K562 (cell line): ENCODE measurements at regions not wholly inside any gene's neighbourhood (a gene's known extent, or its start where the extent isn't known, plus 50 kb on each side); places are given as distances from the start of the nearest gene placed in this dataset.

Source experiments
- ATAC-seq: fragments of 200-7000 bp; cut with Tn5 transposase; 3 replicates; pipeline ENCODE4 v1.9.1; 2020; ENCODE audit warnings: moderate library complexity
- BruUV-seq: library from RNA; stranded (reverse); fragments of 400-500 nt; replicated peaks from 2 replicates; lab custom pipeline; 2021; lab: Mats Ljungman, UMichigan
- CTCF ChIA-PET: fragments of 300-600 bp; formaldehyde crosslinking; extraction: SDS; loops from one replicate; lab custom pipeline; 2021; ENCODE audit warnings: low intra/inter-chr PET ratio; lab: Yijun Ruan, JAX
- POLR2A ChIA-PET: fragments of 300-600, 350-650 bp; sonication (Branson Sonifier 250); formaldehyde crosslinking; extraction: SDS; loops from one replicate; lab custom pipeline; 2021; ENCODE audit warnings: antibody characterized with exemption, inconsistent platforms; lab: Yijun Ruan, JAX
- DNase-seq, 4 experiments: peaks; one replicate each; pipeline versions ENCODE4 v3.0.0 to v3.0.0-alpha.2; 2011 to 2018; ENCODE audit warnings: low spot score in 3 of 4, mixed read lengths in 3 of 4; ENCODE audit errors: extremely low read depth in 1 of 4
- FAIRE-seq: peaks from 2 replicates; lab custom pipeline; 2011; peaks lifted over from hg19 to GRCh38; lab: Jason Lieb, UNC
- H2AFZ ChIP-seq: 2 replicates; pipeline ENCODE4 v1.6.0; 2011; ENCODE audit warnings: low read depth, low read length, control low read depth, inconsistent platforms
- H3K27ac ChIP-seq: fragments of 200-600 bp; 3 replicates; pipeline ENCODE4 v1.8.0; 2011; ENCODE audit warnings: low read depth, mild to moderate bottlenecking, control low read depth, inconsistent platforms, low read length, moderate library complexity, mixed read lengths; ENCODE audit errors: extremely low read depth
- H3K27me3 ChIP-seq, 2 experiments: fragments of 300-600 bp in 1 of 2; 2 replicates in 1 of 2; 3 replicates in 1 of 2; pipeline versions ENCODE4 v1.6.0 to v1.8.0; 2011; ENCODE audit warnings: inconsistent platforms in 2 of 2, low read length in 2 of 2, mild to moderate bottlenecking in 1 of 2, mixed read lengths in 1 of 2, moderate library complexity in 1 of 2; ENCODE audit not compliant: control insufficient read depth in 2 of 2, insufficient read depth in 2 of 2
- H3K36me3 ChIP-seq: fragments of 300-600 bp; 3 replicates; pipeline ENCODE4 v1.8.0; 2011; ENCODE audit warnings: mild to moderate bottlenecking, low read length, inconsistent platforms; ENCODE audit not compliant: control insufficient read depth, insufficient read depth
- H3K4me1 ChIP-seq, 2 experiments: fragments of 200-600 bp in 1 of 2; replicated peaks in 1 of 2; 2 replicates in 1 of 2; 3 replicates in 1 of 2; pipeline versions ENCODE4 v1.5.1 to v1.8.0; 2011; ENCODE audit warnings: inconsistent platforms in 2 of 2, low read length in 2 of 2, mild to moderate bottlenecking in 1 of 2, mixed read lengths in 1 of 2, moderate library complexity in 1 of 2; ENCODE audit not compliant: control insufficient read depth in 2 of 2, insufficient read depth in 2 of 2
- H3K4me2 ChIP-seq: 2 replicates; pipeline ENCODE4 v1.6.1; 2011; ENCODE audit warnings: low read length, control low read depth, inconsistent platforms, mixed read lengths; ENCODE audit not compliant: insufficient read depth
- H3K4me3 ChIP-seq: fragments of 200-600 bp; sonication (generic), shearing (Covaris generic); 2 replicates; pipeline ENCODE4 v1.5.1; 2016; ENCODE audit warnings: control low read depth, inconsistent platforms
- H3K79me2 ChIP-seq: fragments of 200-600 bp; 3 replicates; pipeline ENCODE4 v1.8.0; 2011; ENCODE audit warnings: low read length, inconsistent platforms; ENCODE audit not compliant: control insufficient read depth, insufficient read depth
- H3K9ac ChIP-seq, 2 experiments: 2 replicates each; pipeline versions ENCODE4 v1.6.0 to v1.6.1; 2011; ENCODE audit warnings: low read depth in 2 of 2, low read length in 2 of 2, control low read depth in 1 of 2, inconsistent platforms in 1 of 2, mild to moderate bottlenecking in 1 of 2, mixed read lengths in 1 of 2; ENCODE audit not compliant: insufficient read depth in 1 of 2
- H3K9me1 ChIP-seq: one replicate; pipeline ENCODE4 v1.6.0; 2011; ENCODE audit warnings: inconsistent platforms, mild to moderate bottlenecking, low read length, moderate library complexity; ENCODE audit not compliant: control insufficient read depth, insufficient read depth
- H3K9me3 ChIP-seq: replicated peaks from 2 replicates; pipeline ENCODE4 v1.5.1; 2011; ENCODE audit warnings: low read depth, low read length, inconsistent platforms; ENCODE audit not compliant: control insufficient read depth, insufficient read depth
- H4K20me1 ChIP-seq: replicated peaks from 2 replicates; pipeline ENCODE4 v1.6.1; 2011; ENCODE audit warnings: low read length, inconsistent platforms, mixed read lengths; ENCODE audit not compliant: control insufficient read depth, insufficient read depth
- CHD2 ChIP-seq: IDR thresholded peaks from 2 replicates; pipeline ENCODE4 v1.6.1; 2011; ENCODE audit warnings: low read depth, low read length
- ILK ChIP-seq: fragments of 450-650 bp; IDR thresholded peaks from 2 replicates; pipeline ENCODE4 v1.6.1; 2016; ENCODE audit warnings: missing genetic modification characterization, low read depth, mild to moderate bottlenecking, missing compliant biosample characterization, moderate library complexity, borderline replicate concordance
- JUND ChIP-seq, 2 experiments: IDR thresholded peaks; 2 replicates in 1 of 2; 3 replicates in 1 of 2; pipeline ENCODE4 v1.6.1; 2011; ENCODE audit warnings: borderline replicate concordance in 2 of 2, low read depth in 2 of 2, low read length in 2 of 2, improper control_type of control experiment in 1 of 2, missing biosample characterization in 1 of 2, missing genetic modification characterization in 1 of 2, missing genetic modification reagents in 1 of 2
- RBM25 ChIP-seq: fragments of 200-400 bp; formaldehyde crosslinking; IDR thresholded peaks from 2 replicates; pipeline ENCODE4 v1.6.1; 2018; ENCODE audit warnings: low read length, low read depth, moderate library complexity; ENCODE audit not compliant: severe bottlenecking
- RREB1 ChIP-seq: fragments of 250-450 bp; sonication (Bioruptor Pico); IDR thresholded peaks from 2 replicates; pipeline ENCODE4 v1.4.0; 2020
- TEAD4 ChIP-seq, 2 experiments: sonication (generic) in 1 of 2; formaldehyde crosslinking in 1 of 2; IDR thresholded peaks; 2 replicates each; pipeline versions ENCODE4 v1.6.1 to v1.8.0; 2012 to 2022; ENCODE audit warnings: borderline replicate concordance in 1 of 2, inconsistent platforms in 1 of 2, low read length in 1 of 2, mild to moderate bottlenecking in 1 of 2, missing genetic modification reagents in 1 of 2
- ZNF146 ChIP-seq: IDR thresholded peaks from one replicate; pipeline ENCODE4 v1.6.1; 2018; ENCODE audit warnings: missing compliant biosample characterization; ENCODE audit not compliant: unreplicated experiment
- ZNF282 ChIP-seq: sonication (generic); formaldehyde crosslinking; IDR thresholded peaks from 2 replicates; pipeline ENCODE4 v1.8.1; 2023; ENCODE audit warnings: missing genetic modification reagents
- WGBS: fragments of 100-300 bp; shearing (Covaris generic); methylation state at CpG from one replicate; pipeline ENCODE4 v1.1.6; 2016; ENCODE audit warnings: low coverage, mixed read lengths; ENCODE audit not compliant: insufficient coverage; ENCODE audit errors: missing lambda C conversion rate; 5-methylcytosine and 5-hydroxymethylcytosine counted together
- in situ Hi-C: fragments of 300-500 bp; cut with MboI; formaldehyde crosslinking; loops from 4 replicates; pipeline ENCODE4 v1.15.0; 2018; ENCODE audit warnings: inconsistent platforms, mixed read lengths
- intact Hi-C: fragments of 100-400 bp; cut with micrococcal nuclease; formaldehyde crosslinking; loops from 2 replicates; pipeline ENCODE4 v1.14.2; 2022
- TF ChIP-seq, protein P1 (sequence below): sonication (generic); formaldehyde crosslinking; IDR thresholded peaks from 2 replicates; pipeline ENCODE4 v1.5.0; 2020; ENCODE audit warnings: missing genetic modification reagents
- TF ChIP-seq, protein P2 (sequence below), 2 experiments: fragments of 450-650 bp; IDR thresholded peaks; 2 replicates each; pipeline ENCODE4 v1.6.1; 2016

DNA sequence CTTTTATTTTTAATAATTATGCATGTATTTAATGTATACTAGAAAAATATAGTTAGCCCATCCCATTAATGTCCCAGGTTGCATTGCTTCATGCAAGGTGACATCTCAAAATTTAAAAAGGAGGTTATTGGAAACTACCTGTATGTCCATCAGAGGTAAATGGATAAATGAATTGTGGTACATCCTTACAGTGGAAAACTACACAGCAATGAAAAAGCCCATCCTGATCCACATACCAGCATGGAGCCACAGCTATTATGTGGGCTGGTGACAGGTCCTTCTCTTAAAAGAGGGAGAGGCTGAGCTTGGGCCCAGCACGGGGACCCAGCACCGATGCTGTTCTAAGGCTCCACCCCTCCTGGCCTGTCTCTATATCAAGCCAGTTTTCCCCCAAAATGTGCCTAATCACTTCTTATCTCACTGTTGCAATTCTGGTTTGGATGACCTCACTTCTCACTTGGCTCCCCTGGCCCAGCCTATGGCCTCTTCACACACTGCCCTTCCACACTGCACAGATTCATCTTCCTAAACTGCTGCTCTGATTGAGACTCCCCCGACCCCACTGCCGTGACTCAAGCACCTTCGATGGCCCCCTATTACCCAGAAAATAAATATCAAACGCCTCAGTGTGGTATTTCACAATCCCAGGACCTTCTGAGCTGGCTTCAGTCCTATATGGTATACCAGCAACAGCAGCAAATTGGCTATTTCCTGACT is 97.1 kb upstream of the NCOR2 start (continued):
- TF ChIP-seq RBM25 = peak; percentile 57
- peak; percentile 90 for TF ChIP-seq ZNF146 (CRISPR knock-in tag)
- TF ChIP-seq JUND (IDR thresholded peaks at IDR 0.05; ENCODE audit: borderline replicate concordance, low read depth, low read length) = peak; percentile 16; the same call in 1 of the 2 replicates
- TF ChIP-seq JUND (tag; IDR thresholded peaks at IDR 0.05; ENCODE audit: borderline replicate concordance, low read depth, low read length) = peak; percentile 52; the same call in 2 of the 3 replicates

GRCh38 chr12:124663771-124664366 is 96.5 kb upstream of the NCOR2 start:
- H3K4me3 ChIP-seq = no peak overlapping the region
- FAIRE-seq = no peak
- WGBS = 27% methylated on average over 18 of the region's 19 CpGs
- no peak for DNase-seq
- H3K9ac ChIP-seq = no peak overlapping the region
- H4K20me1 ChIP-seq = no peaks in the 10 kb centered on the region; the same call in 1 of the 2 replicates
- intact Hi-C loops (no loop called here), in situ Hi-C loops (no loop called here)
- no peaks in the 10 kb centered on the region for H3K9me1 ChIP-seq
- BruUV-seq = no TSS peak
- peaks cover 3% of the 10 kb centered on the region; the same call in 1 of the 2 replicates for H3K9me3 ChIP-seq
- ATAC-seq = no peak
- no peaks in the 10 kb centered on the region for H3K79me2 ChIP-seq
- H3K36me3 ChIP-seq = no peaks in the 10 kb centered on the region
- H3K27ac ChIP-seq = no peak overlapping the region
- no peak overlapping the region for H3K4me2 ChIP-seq
- ChIA-PET POLR2A (interaction anchor here (1.4 kb wide), 1 partner anchor 11 kb away, joined by 6 read pairs; no protein-coding TSS in a partner anchor), CTCF (no interaction called here)
- H3K4me1 ChIP-seq = peaks cover 1 to 7% of the 10 kb centered on the region in 2 experiments; a peak in 2 of 5 replicates
- H2AFZ ChIP-seq = no peak overlapping the region
- H3K27me3 ChIP-seq = peaks cover 16 to 60% of the 10 kb centered on the region in 2 experiments; a peak in 4 of 5 replicates
- TF ChIP-seq ZNF282 (CRISPR knock-in tag) (no peak), RREB1 (no peak), TEAD4 (IDR thresholded peaks at IDR 0.05; ENCODE audit: low read length) (no peak), TEAD4 (CRISPR knock-in tag; IDR thresholded peaks at IDR 0.05; ENCODE audit: borderline replicate concordance) (no peak), ILK (tag) (no peak), CHD2 (no peak)
- TF ChIP-seq, protein P1, sequence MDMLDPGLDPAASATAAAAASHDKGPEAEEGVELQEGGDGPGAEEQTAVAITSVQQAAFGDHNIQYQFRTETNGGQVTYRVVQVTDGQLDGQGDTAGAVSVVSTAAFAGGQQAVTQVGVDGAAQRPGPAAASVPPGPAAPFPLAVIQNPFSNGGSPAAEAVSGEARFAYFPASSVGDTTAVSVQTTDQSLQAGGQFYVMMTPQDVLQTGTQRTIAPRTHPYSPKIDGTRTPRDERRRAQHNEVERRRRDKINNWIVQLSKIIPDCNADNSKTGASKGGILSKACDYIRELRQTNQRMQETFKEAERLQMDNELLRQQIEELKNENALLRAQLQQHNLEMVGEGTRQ (CRISPR knock-in tag) = no peak
- TF ChIP-seq, protein P2, sequence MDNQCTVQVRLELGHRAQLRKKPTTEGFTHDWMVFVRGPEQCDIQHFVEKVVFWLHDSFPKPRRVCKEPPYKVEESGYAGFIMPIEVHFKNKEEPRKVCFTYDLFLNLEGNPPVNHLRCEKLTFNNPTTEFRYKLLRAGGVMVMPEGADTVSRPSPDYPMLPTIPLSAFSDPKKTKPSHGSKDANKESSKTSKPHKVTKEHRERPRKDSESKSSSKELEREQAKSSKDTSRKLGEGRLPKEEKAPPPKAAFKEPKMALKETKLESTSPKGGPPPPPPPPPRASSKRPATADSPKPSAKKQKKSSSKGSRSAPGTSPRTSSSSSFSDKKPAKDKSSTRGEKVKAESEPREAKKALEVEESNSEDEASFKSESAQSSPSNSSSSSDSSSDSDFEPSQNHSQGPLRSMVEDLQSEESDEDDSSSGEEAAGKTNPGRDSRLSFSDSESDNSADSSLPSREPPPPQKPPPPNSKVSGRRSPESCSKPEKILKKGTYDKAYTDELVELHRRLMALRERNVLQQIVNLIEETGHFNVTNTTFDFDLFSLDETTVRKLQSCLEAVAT (IDR thresholded peaks at IDR 0.05) = no peak
